OCI-LY1 (cell line): ENCODE measurements at regions not wholly inside any gene's neighbourhood (a gene's known extent, or its start where the extent isn't known, plus 50 kb on each side); places are given as distances from the start of the nearest gene placed in this dataset.

Experiments
- H2AFZ ChIP-seq: fragments of 200-600 bp; sonication (generic), shearing (Covaris generic); 2 replicates; pipeline ENCODE4 v1.6.0; 2014; ENCODE audit warnings: antibody characterized with exemption, mild to moderate bottlenecking, low read length
- H3F3A ChIP-seq: fragments of 200-600 bp; sonication (generic), shearing (Covaris generic); 2 replicates; pipeline ENCODE4 v1.6.0; 2014; ENCODE audit warnings: mild to moderate bottlenecking, antibody characterized with exemption, low read length, moderate library complexity; ENCODE audit not compliant: insufficient read depth
- H3K27ac ChIP-seq: fragments of 200-600 bp; sonication (generic); 2 replicates; pipeline ENCODE4 v1.5.1; 2014; ENCODE audit warnings: low read length, mixed run types, mild to moderate bottlenecking, low read depth; ENCODE audit not compliant: poor library complexity, severe bottlenecking
- H3K27me3 ChIP-seq: fragments of 200-600 bp; sonication (generic); 2 replicates; pipeline ENCODE4 v1.6.0; 2014; ENCODE audit warnings: antibody characterized with exemption, mild to moderate bottlenecking, low read length, moderate library complexity; ENCODE audit not compliant: insufficient read depth
- H3K36me3 ChIP-seq: fragments of 200-600 bp; sonication (generic); 2 replicates; pipeline ENCODE4 v1.6.1; 2014; ENCODE audit warnings: mild to moderate bottlenecking, antibody characterized with exemption, low read length, moderate library complexity, mixed read lengths; ENCODE audit not compliant: insufficient read depth
- H3K4me1 ChIP-seq: fragments of 200-600 bp; sonication (generic); 2 replicates; pipeline ENCODE4 v1.5.1; 2014; ENCODE audit warnings: mild to moderate bottlenecking, low read length, moderate library complexity; ENCODE audit not compliant: insufficient read depth, severe bottlenecking
- H3K4me2 ChIP-seq: fragments of 200-600 bp; sonication (generic), shearing (Covaris generic); 2 replicates; pipeline ENCODE4 v1.6.1; 2014; ENCODE audit warnings: low read length
- H3K4me3 ChIP-seq: fragments of 200-600 bp; sonication (generic); 2 replicates; pipeline ENCODE4 v1.5.1; 2014; ENCODE audit warnings: low read length, low read depth, mild to moderate bottlenecking, mixed read lengths; ENCODE audit not compliant: poor library complexity, severe bottlenecking
- H3K79me2 ChIP-seq: fragments of 200-600 bp; shearing (Covaris generic); 2 replicates; pipeline ENCODE4 v1.6.1; 2016; ENCODE audit warnings: mixed run types, low read length, mixed read lengths; ENCODE audit not compliant: insufficient read depth
- H3K9ac ChIP-seq: fragments of 200-600 bp; sonication (generic), shearing (Covaris generic); 2 replicates; pipeline ENCODE4 v1.6.1; 2014; ENCODE audit warnings: mild to moderate bottlenecking, low read length, mixed read lengths
- H3K9me2 ChIP-seq: fragments of 200-600 bp; sonication (generic), shearing (Covaris generic); 2 replicates; pipeline ENCODE4 v1.6.1; 2014; ENCODE audit warnings: low read depth, mild to moderate bottlenecking, low read length, mixed read lengths
- H3K9me3 ChIP-seq: fragments of 200-600 bp; shearing (Covaris generic); 2 replicates; pipeline ENCODE4 v1.6.1; 2014; ENCODE audit warnings: low read length, mixed read lengths
- H4K20me1 ChIP-seq: fragments of 200-600 bp; sonication (generic), shearing (Covaris generic); 2 replicates; pipeline ENCODE4 v1.6.0; 2016; ENCODE audit warnings: mild to moderate bottlenecking, low read length; ENCODE audit not compliant: insufficient read depth
- EZH2 ChIP-seq: fragments of 200-600 bp; sonication (generic), shearing (Covaris generic); IDR thresholded peaks from 2 replicates; pipeline ENCODE4 v1.8.0; 2017; ENCODE audit warnings: borderline replicate concordance, mixed run types, mild to moderate bottlenecking, antibody characterized with exemption, low read length, moderate library complexity, mixed read lengths
- TF ChIP-seq, protein P1 (sequence below): fragments of 200-600 bp; sonication (generic), shearing (Covaris generic); IDR thresholded peaks from 2 replicates; pipeline ENCODE4 v1.5.1; 2017; ENCODE audit warnings: mild to moderate bottlenecking, antibody characterized with exemption, low read length, moderate library complexity, mixed read lengths

DNA sequence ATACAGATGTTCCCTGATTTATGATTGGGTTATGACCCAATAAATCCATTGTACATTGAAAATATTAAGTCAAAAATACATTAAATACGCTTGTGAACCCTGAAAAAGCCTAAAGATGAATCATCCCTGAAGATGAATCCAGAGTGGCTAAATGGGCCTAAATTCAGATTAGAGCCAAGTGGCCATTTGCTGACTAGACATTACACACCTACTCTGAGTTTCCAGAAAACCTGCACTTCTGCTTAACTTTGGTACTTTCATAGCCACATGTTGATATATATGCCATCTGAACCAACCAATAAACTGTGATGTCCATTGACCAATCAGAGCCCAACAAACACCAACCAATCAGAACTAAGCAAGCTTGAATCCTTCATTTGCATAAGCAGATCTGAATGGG is 106.9 kb downstream of the WT1 start:
- Histone ChIP-seq H2AFZ (no peak overlapping the region), H3K4me1 (no peaks in the 10 kb centered on the region), H3K4me2 (no peak overlapping the region), H3K27ac (no peak overlapping the region), H3K9me2 (no peaks in the 10 kb centered on the region), H3K4me3 (no peak overlapping the region), H3K79me2 (no peaks in the 10 kb centered on the region), H3K36me3 (no peaks in the 10 kb centered on the region), H3F3A (no peaks in the 10 kb centered on the region), H3K27me3 (no peaks in the 10 kb centered on the region), H3K9ac (no peak overlapping the region), H3K9me3 (no peaks in the 10 kb centered on the region), H4K20me1 (no peaks in the 10 kb centered on the region)
- TF ChIP-seq, protein P1, sequence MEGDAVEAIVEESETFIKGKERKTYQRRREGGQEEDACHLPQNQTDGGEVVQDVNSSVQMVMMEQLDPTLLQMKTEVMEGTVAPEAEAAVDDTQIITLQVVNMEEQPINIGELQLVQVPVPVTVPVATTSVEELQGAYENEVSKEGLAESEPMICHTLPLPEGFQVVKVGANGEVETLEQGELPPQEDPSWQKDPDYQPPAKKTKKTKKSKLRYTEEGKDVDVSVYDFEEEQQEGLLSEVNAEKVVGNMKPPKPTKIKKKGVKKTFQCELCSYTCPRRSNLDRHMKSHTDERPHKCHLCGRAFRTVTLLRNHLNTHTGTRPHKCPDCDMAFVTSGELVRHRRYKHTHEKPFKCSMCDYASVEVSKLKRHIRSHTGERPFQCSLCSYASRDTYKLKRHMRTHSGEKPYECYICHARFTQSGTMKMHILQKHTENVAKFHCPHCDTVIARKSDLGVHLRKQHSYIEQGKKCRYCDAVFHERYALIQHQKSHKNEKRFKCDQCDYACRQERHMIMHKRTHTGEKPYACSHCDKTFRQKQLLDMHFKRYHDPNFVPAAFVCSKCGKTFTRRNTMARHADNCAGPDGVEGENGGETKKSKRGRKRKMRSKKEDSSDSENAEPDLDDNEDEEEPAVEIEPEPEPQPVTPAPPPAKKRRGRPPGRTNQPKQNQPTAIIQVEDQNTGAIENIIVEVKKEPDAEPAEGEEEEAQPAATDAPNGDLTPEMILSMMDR: no peak
- no peak for TF ChIP-seq EZH2

DNA sequence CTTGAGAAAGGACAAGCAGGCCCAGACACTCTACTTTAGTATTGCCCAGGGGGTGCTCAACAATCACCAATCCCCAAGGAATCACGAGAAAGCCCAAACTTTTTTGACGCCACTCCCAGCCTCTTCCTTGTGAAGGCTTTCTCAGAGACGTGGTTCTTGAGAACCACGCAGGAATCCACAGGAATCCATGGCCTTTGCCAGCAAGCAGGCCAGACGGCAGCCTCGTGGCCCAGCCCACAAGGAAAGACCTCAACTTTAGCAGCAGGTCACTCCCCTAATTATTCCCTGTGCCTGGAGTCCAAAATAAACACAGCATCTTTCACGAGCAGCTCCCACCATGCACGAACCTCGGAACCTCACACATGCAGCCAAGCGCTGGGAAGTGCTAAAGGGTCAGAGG is 104.2 kb downstream of the WT1 start:
- no peak overlapping the region for H2AFZ ChIP-seq

DNA sequence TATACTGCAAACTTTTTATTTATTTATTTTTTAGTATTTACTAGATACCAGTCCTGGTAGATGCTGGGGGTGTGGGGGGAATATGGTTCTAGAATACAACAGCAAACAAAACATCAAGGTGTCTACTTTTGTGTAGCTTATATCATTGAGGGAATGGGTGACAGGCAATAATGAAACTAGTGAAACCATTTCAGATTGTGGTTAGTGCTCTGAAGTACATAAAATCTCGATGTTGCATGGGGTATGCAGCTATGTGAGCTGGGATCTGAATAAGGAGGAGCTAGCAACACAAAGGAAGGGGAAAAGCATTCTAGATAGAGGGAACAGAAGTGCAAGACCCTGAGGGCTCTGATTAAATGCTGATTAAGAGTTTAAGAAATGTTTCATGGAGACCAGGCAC is 103.5 kb downstream of the WT1 start:
- H3F3A ChIP-seq: no peaks in the 10 kb centered on the region
- H3K9me2 ChIP-seq: no peaks in the 10 kb centered on the region
- H3K4me3 ChIP-seq: no peak overlapping the region
- H3K27ac ChIP-seq: no peak overlapping the region
- no peaks in the 10 kb centered on the region for H3K36me3 ChIP-seq
- no peaks in the 10 kb centered on the region for H3K4me1 ChIP-seq
- 0 out of 2 replicates have a peak, but pooled peaks cover 2% of the 10 kb centered on the region for H3K9me3 ChIP-seq
- H4K20me1 ChIP-seq: no peaks in the 10 kb centered on the region
- no peak overlapping the region for H3K4me2 ChIP-seq
- no peak overlapping the region for H2AFZ ChIP-seq
- no peak overlapping the region for H3K9ac ChIP-seq
- TF ChIP-seq, protein P1: no peak
- TF ChIP-seq EZH2: no peak
- no peaks in the 10 kb centered on the region for H3K79me2 ChIP-seq
- H3K27me3 ChIP-seq: no peaks in the 10 kb centered on the region

More for the DNA sequence above, 104.2 kb downstream of the WT1 start:
- no peak for TF ChIP-seq EZH2
- TF ChIP-seq, protein P1: no peak
- no peak overlapping the region for H3K4me2 ChIP-seq
- 0 out of 2 replicates have a peak, but pooled peaks cover 2% of the 10 kb centered on the region for H3K9me3 ChIP-seq
- no peaks in the 10 kb centered on the region for H3F3A ChIP-seq
- H4K20me1 ChIP-seq: no peaks in the 10 kb centered on the region
- no peak overlapping the region for H3K4me3 ChIP-seq
- no peaks in the 10 kb centered on the region for H3K27me3 ChIP-seq
- no peak overlapping the region for H3K9ac ChIP-seq
- H3K79me2 ChIP-seq: no peaks in the 10 kb centered on the region
- H3K36me3 ChIP-seq: no peaks in the 10 kb centered on the region
- no peaks in the 10 kb centered on the region for H3K9me2 ChIP-seq
- H3K4me1 ChIP-seq: no peaks in the 10 kb centered on the region
- H3K27ac ChIP-seq: no peak overlapping the region
